HCEC 1CT (cell line): ENCODE measurements at regions not wholly inside any gene's neighbourhood (a gene's known extent, or its start where the extent isn't known, plus 50 kb on each side); places are given as distances from the start of the nearest gene placed in this dataset.

Experiments used
- DNase-seq: peaks from one replicate; pipeline ENCODE4 v3.0.0-alpha.2; 2017

GRCh38 chr13:97640268-97640667, 206.3 kb downstream of the RAP2A start:
- no peak for DNase-seq

- no peak for DNase-seq
Observed at GRCh38 chr13:97648171-97648880, 214.4 kb downstream of the RAP2A start.

GRCh38 chr13:97648881-97649224, 214.9 kb downstream of the RAP2A start:
- DNase-seq: no peak

GRCh38 chr13:97653443-97654140, 219.6 kb downstream of the RAP2A start:
- no peak for DNase-seq

- DNase-seq: no peak
Observed at GRCh38 chr13:97654236-97654635, 220.3 kb downstream of the RAP2A start.

- DNase-seq: no peak
Observed at GRCh38 chr13:97658556-97658955, 224.6 kb downstream of the RAP2A start.

- no peak for DNase-seq
Observed at GRCh38 chr13:97659602-97660001, 225.6 kb downstream of the RAP2A start.

- no peak for DNase-seq
Observed at GRCh38 chr13:97660594-97661260, 226.8 kb downstream of the RAP2A start.

GRCh38 chr13:97686594-97686993, 252.6 kb downstream of the RAP2A start:
- DNase-seq: no peak

GRCh38 chr13:97692628-97693027, 258.7 kb downstream of the RAP2A start:
- DNase-seq: no peak

- no peak for DNase-seq
Observed at GRCh38 chr13:97695684-97696083, 257.8 kb upstream of the IPO5 start.

GRCh38 chr13:97696921-97697320, 256.6 kb upstream of the IPO5 start:
- no peak for DNase-seq

GRCh38 chr13:97700306-97700848, 253.1 kb upstream of the IPO5 start:
- DNase-seq: no peak

GRCh38 chr13:97702614-97703013, 250.9 kb upstream of the IPO5 start:
- no peak for DNase-seq

- no peak for DNase-seq
Observed at GRCh38 chr13:97710797-97711196, 242.7 kb upstream of the IPO5 start.

- DNase-seq: no peak
Observed at GRCh38 chr13:97712770-97713169, 240.7 kb upstream of the IPO5 start.

GRCh38 chr13:97715763-97716162, 237.7 kb upstream of the IPO5 start:
- DNase-seq: no peak

GRCh38 chr13:97716746-97717145, 236.7 kb upstream of the IPO5 start:
- DNase-seq: no peak

GRCh38 chr13:97719736-97720135, 233.7 kb upstream of the IPO5 start:
- DNase-seq: no peak

GRCh38 chr13:97720896-97721295, 232.6 kb upstream of the IPO5 start:
- DNase-seq: no peak

- no peak for DNase-seq
Observed at GRCh38 chr13:97723655-97724054, 229.8 kb upstream of the IPO5 start.

GRCh38 chr13:97724450-97724849, 229.0 kb upstream of the IPO5 start:
- DNase-seq: no peak

- no peak for DNase-seq
Observed at GRCh38 chr13:97726664-97727280, 226.7 kb upstream of the IPO5 start.

GRCh38 chr13:97727991-97728390, 225.5 kb upstream of the IPO5 start:
- DNase-seq: no peak
